Esophagus muscularis mucosa (tissue), 3 donors: ENCODE measurements at regions not wholly inside any gene's neighbourhood (a gene's known extent, or its start where the extent isn't known, plus 50 kb on each side); places are given as distances from the start of the nearest gene placed in this dataset.
"Not testable (repeated sequence)": the region's sequence is repeated elsewhere in the genome, so short reads cannot be mapped to it uniquely, and the experiment has no call there.

Source experiments
- POLR2A ChIP-seq: fragments of 450-650 bp; IDR thresholded peaks from one replicate; pipeline ENCODE4 v1.6.1; 2017; ENCODE audit warnings: antibody characterized with exemption, moderate library complexity, mild to moderate bottlenecking, low read depth
- TF ChIP-seq, protein P1 (sequence below), 3 experiments: fragments of 200-600 bp in 2 of 3; fragments of 450-650 bp in 1 of 3; sonication (generic) in 2 of 3; IDR thresholded peaks; one replicate each; pipeline ENCODE4 v1.5.1; 2017 to 2019; ENCODE audit warnings: antibody characterized with exemption in 3 of 3, mild to moderate bottlenecking in 2 of 3, moderate library complexity in 1 of 3

DNA sequence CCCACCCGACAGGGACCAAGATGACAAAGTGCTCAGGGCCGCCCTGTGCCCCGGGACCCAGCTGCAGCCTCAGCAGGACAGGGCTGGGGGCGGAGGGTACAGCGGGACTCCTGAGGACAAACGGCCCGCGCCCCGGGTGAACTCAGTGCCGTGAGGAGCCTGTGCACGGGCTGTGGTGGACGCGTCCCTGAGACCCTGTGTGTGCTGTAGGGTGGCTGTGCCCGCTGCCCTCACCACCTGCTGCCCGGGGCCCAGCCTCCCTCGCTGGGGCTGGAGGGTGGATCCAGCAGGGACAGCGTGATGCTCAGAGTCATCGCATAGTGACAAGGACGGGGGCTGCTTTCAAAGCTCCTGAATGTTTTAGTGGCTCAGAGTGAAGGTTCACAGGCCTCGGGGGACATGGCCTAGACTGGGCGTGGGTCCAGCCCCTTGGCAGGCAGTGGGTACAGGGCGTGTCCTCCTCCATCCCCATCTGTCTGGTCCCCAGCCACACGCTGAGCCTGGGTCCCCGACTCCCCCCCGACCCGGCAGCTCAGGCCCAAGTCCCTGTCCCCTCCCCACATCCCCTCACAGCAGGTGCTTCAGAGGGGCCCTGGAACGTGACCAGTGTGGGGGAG lies 172.7 kb downstream of the TMEM121 start:
- TF ChIP-seq, protein P1, sequence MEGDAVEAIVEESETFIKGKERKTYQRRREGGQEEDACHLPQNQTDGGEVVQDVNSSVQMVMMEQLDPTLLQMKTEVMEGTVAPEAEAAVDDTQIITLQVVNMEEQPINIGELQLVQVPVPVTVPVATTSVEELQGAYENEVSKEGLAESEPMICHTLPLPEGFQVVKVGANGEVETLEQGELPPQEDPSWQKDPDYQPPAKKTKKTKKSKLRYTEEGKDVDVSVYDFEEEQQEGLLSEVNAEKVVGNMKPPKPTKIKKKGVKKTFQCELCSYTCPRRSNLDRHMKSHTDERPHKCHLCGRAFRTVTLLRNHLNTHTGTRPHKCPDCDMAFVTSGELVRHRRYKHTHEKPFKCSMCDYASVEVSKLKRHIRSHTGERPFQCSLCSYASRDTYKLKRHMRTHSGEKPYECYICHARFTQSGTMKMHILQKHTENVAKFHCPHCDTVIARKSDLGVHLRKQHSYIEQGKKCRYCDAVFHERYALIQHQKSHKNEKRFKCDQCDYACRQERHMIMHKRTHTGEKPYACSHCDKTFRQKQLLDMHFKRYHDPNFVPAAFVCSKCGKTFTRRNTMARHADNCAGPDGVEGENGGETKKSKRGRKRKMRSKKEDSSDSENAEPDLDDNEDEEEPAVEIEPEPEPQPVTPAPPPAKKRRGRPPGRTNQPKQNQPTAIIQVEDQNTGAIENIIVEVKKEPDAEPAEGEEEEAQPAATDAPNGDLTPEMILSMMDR (IDR thresholded peaks at IDR 0.05) = not testable (repeated sequence)
- not testable (repeated sequence) for TF ChIP-seq POLR2A
